Fibroblast of villous mesenchyme (primary cell): ENCODE measurements at regions not wholly inside any gene's neighbourhood (a gene's known extent, or its start where the extent isn't known, plus 50 kb on each side); places are given as distances from the start of the nearest gene placed in this dataset.

Experiments
- DNase-seq: peaks from one replicate; pipeline ENCODE4 v3.0.0-alpha.2; 2010; ENCODE audit warnings: low read depth
- H3K4me3 ChIP-seq: 2 replicates; pipeline ENCODE4 v1.5.1; 2011; ENCODE audit warnings: low read depth, mild to moderate bottlenecking, low read length
- TF ChIP-seq, protein P1 (sequence below): IDR thresholded peaks from 2 replicates; pipeline ENCODE4 v1.5.1; 2012; ENCODE audit warnings: low read depth, mild to moderate bottlenecking, low read length; ENCODE audit not compliant: insufficient read depth

DNA sequence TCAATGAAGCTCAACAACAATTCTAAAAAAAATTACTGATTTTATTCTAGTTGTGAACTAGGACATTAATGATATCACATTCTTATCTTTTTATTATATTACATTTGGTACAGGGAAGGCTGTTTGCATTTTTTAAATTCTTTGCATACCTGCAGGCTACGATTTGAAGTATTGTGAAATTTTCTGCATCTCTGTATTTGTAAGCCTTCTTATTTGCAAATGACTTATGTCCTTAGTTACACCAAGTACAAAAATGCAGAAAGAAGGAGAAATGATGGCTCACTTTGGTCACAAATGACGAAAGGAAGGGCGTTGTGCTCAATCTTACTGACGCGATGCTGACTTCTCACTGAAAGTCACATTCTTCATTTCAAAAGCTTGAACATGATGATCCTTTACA, 227.5 kb upstream of the SOX11 start:
- no peak for DNase-seq
- H3K4me3 ChIP-seq = no peak overlapping the region
- TF ChIP-seq, protein P1, sequence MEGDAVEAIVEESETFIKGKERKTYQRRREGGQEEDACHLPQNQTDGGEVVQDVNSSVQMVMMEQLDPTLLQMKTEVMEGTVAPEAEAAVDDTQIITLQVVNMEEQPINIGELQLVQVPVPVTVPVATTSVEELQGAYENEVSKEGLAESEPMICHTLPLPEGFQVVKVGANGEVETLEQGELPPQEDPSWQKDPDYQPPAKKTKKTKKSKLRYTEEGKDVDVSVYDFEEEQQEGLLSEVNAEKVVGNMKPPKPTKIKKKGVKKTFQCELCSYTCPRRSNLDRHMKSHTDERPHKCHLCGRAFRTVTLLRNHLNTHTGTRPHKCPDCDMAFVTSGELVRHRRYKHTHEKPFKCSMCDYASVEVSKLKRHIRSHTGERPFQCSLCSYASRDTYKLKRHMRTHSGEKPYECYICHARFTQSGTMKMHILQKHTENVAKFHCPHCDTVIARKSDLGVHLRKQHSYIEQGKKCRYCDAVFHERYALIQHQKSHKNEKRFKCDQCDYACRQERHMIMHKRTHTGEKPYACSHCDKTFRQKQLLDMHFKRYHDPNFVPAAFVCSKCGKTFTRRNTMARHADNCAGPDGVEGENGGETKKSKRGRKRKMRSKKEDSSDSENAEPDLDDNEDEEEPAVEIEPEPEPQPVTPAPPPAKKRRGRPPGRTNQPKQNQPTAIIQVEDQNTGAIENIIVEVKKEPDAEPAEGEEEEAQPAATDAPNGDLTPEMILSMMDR = no peak

DNA sequence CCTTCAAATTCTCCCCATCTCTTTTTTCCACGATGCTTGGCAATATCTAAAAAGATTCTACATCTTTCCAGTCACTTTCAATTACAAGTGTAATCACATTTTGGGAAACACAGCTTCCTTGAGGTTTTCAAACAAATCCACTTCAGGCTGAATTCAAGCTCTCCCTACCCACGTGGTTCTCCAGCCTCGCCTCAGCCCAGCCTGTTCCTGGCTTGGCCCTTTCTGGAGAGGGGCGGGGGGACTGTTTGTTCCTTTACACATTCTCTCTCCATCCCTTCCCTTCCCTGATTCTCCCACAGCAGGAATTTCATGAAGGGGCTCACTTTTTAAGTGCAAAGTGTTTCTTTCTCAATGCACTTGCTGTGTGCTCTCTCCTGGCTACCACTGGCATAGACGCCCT, 226.3 kb upstream of the SOX11 start:
- TF ChIP-seq, protein P1 = no peak

DNA sequence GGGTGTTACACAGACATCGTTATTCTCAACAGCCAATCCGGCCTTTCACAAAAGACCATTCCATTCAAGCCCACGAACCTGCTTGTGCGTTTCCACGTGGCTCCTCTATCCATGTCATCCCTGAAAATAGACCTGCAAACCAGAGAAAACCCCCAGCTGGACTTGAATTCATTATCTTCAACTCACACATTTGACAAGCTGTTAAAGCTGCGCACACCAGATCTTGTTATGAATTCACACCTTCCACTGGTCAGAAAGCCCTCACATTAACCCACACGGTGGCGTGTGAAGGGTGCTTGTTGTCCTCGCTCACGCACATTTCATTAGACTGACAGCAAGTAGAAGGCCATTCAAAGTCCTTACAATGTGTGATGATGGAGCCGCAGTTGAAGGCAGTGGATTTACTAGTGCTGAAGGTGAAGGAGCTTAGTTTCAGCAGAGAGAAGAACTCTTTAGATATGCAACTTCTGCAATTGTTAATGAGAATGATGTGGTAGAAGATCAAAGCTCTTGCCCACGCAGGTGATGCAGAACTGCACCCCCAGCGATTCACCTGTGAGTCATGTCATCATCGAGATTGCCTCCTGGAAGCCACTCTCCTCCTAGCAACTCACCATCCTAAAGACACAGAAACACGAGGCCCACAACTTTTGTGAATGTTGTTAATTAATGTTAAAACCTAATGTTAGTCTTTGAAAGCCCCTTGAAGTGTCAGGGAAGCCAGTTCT, 224.8 kb upstream of the SOX11 start:
- H3K4me3 ChIP-seq = no peak overlapping the region
- no peak for DNase-seq
- TF ChIP-seq, protein P1 = no peak

More for the DNA sequence above, 226.3 kb upstream of the SOX11 start:
- no peak for DNase-seq
- no peak overlapping the region for H3K4me3 ChIP-seq

DNA sequence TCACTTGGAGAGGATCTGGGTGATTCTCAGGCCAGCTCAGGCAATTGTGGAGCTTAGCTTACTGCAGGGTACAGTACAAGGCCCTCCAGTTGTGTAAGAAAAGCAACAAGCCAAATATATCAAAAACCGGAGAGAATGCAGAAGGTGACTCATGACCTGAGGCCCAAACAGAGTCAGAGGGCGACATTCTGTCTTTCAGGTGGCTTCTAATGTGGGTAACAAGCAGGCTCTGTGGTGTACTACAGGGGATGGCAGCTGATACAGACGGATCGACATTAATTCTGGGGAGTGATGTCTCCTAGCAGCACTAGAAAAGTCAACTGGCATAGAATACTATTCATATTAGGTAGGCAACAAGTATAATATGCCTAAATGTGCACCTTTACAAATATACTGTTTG, 219.5 kb upstream of the SOX11 start:
- no peak for DNase-seq
- TF ChIP-seq, protein P1 = no peak
- H3K4me3 ChIP-seq = no peak overlapping the region

DNA sequence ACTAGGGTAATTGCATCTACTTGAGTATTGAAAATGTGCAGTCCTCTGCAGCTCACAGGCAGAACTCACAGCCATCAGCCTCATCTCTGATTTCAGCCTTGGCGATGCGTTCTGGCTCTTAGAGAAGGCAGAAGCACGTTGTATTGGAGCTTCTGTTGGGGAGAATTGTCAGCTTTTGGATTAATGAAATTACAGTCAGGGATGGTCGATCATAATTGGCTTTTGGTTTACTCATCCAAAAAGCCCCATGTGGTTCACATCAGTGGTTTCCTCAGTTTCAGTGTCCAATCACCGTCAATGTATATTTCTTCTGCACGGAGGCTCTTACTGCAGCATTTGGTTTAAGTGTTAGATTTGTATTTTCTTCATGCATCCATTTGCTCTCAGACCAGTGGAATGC, 218.5 kb upstream of the SOX11 start:
- TF ChIP-seq, protein P1 = no peak

DNA sequence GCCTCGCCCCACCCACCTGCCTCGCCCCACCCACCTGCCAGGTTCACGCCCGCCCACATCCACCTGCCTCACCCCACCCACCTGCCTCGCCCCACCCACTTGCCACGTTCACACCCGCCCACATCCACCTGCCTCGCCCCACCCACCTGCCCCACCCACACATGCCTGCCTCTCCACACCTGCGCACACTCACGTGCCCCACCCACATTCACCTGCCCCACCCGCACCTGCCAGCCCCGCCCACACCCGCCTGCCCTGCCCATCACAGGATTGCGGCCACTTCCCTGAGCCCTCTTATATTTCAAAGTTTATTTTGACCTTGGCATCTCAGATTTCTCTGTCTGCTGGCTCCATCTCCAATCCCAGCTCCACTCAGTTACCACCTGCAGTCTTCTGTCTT, 217.5 kb upstream of the SOX11 start:
- TF ChIP-seq, protein P1 = no peak
- DNase-seq = no peak
- H3K4me3 ChIP-seq = no peak overlapping the region

More for the DNA sequence above, 218.5 kb upstream of the SOX11 start:
- H3K4me3 ChIP-seq = no peak overlapping the region
- DNase-seq = no peak
